GM18861 (cell line): ENCODE measurements at regions not wholly inside any gene's neighbourhood (a gene's known extent, or its start where the extent isn't known, plus 50 kb on each side); places are given as distances from the start of the nearest gene placed in this dataset.

Source experiments
- ATAC-seq: cut with Tn5 transposase; IDR thresholded peaks from one replicate; pipeline ENCODE4 v1.9.1; 2021; ENCODE audit not compliant: unreplicated experiment

DNA sequence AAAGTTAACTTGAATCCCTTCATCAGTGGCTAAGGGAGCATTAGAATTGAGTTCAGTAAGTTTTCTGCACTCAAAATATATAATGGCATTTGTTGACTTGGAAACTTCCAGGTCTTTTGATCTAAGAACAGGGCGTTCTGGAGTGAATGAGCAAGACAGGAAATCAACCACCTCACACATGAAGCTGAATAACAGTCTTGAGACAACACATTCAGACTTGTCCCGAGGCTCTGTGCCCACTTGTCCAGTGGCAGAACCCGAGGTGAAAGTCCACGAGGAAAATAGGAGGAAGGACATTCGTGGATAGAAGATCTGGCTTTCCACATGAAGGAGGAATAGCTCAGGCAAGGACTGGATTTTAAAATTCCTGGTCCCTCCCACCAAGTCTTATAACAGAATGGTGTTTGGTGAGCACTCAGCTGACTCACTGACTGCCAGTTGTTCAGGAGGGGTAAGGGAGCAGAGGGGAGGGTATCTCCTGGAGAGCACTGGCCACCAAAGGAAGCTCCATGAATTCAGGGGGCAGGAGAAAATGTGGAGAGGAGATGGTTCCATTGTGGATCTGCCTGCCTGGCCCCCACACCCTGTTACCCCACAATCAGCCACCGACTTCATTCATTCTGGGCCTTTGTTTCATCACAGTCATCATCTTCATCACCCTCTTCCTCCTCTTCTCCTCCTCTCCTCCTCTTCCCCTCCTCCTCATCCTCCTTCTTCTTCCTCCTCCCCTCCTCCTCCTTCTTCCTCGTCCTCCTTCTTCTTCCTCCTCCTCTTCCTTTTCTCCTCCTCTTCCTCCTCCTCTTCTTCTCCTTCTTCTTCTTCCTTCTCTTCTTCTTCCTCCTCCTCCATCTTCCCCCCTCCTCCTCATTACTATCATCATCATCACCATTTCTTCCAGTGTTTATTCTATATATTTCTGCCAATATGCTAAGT is 620.1 kb downstream of the MED13L start:
- ATAC-seq = no peak

DNA sequence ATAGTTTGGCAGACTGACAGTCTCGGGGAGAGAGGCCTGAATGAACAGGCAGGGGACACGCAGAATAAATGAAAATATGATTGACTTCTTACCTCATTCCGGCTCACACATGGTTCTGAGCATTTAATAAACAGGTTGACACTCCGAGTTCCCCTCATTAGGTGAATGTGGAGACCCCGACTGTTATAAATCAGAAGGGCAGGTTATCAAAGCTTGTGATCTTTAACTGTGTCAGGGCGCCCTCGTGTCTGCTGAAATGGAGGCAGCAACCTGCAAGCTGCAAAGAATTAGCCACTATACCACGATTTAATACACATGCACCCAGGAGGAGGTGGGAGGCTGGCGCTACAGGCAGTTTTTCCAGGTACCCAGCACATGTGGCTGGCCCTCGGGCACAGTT is 627.5 kb downstream of the MED13L start:
- no peak for ATAC-seq

DNA sequence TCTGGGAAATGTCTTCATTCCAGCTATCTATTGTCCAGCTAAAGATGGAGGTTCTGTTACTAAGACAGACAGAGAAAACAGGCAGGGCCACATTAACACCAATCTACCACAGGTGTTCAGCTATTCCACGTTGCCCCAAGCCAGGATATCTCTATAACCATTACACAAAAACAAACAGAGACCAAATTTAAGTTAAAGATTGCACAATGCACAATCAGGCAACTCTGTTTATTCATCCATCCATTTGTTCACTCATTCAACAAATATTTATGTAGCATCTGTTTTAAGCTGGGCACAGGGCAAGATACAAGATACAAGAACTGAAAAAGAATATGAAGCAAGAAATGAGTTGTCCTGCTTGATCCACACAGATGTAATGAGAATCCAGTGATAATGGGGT is 629.0 kb downstream of the MED13L start:
- no peak for ATAC-seq

- no peak for ATAC-seq
These were observed 631.3 kb downstream of the MED13L start for GRCh38 chr12:115646210-115646609.

GRCh38 chr12:115640929-115641328 is 636.6 kb downstream of the MED13L start:
- no peak for ATAC-seq

- ATAC-seq = no peak
These were observed 637.9 kb downstream of the MED13L start for GRCh38 chr12:115639648-115640012.

DNA sequence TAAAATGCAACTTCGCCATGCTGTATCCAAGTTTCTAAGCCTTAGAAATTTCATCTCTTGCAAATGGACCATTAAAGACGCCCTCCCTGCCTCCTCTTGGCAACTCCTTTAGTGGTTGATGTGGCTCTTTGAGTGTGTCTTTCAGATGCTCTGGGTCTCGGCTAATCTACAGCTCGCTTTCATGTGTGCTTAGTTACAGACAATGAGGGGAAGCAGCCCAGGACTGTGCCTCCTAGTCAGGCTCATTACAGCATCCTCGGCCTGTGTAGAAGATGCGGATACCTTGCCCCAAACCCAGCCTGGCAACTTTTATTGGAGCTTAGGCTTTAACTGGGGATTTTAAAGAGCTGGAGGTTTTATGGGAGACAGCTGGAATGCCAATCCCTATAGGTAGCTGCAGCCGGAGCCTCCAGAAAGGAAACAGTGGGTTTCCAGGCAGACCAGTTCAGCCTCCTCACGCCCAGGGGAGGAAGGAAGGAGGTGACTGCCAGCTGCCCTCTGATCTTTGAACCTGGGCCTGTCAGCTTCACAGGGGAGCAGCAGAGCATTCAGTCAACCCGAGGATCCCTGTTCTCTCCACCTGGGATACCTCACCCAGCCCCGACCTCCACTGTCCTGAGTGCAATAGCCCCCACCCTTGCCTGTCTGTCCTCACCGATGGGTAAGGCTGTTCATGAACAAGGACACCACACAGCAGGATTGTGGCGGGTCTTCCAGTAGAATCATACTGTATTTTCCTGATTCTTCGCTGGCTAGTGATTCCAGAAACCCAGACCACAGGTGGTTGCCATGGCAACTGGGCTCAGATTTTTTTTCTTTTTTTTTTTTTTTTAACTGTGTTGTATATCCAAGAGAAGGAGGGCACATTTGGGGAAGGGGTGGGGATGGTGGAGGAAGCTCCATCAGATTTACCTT is 638.5 kb downstream of the MED13L start:
- no peak for ATAC-seq

GRCh38 chr12:115636546-115636945 is 640.9 kb downstream of the MED13L start:
- no peak for ATAC-seq

GRCh38 chr12:115632308-115632707 is 645.2 kb downstream of the MED13L start:
- no peak for ATAC-seq

DNA sequence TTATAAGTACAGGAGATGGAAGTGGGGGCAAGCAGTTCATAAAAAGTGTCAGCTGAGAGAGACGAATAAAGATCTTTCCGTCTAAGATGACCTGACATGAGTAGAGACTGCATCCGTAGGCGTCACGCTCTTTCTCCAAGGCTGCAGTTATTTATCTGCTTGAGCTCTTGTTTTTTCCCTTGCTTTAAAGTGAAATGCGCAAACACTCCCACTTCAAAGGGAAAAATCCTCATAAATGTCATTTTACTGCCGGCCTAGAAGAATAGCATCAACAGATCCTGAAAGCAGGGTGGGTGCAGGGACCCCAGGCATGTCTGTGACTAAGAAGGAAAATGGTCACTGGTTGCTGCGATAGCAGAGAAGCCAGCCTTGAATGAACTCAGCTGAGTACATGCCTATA is 647.4 kb downstream of the MED13L start:
- ATAC-seq = no peak

DNA sequence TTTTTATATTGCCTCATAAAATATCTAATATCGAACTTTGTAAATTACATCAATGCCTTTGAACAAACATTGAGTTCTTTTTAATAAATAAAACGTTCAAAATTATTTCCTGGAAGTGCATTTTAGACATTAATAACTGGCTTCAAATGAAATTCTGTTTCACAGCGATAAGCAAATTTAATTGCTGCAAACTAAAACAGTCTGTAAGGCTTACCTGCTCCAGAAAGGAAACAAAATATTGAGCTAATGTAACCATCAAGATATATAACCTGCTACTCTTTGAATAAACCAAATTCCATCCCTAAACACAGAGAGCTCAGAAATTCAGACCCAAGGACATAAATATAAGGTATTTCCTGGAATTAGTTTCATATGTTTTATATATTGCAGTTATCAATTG is 651.3 kb downstream of the MED13L start:
- ATAC-seq = no peak

DNA sequence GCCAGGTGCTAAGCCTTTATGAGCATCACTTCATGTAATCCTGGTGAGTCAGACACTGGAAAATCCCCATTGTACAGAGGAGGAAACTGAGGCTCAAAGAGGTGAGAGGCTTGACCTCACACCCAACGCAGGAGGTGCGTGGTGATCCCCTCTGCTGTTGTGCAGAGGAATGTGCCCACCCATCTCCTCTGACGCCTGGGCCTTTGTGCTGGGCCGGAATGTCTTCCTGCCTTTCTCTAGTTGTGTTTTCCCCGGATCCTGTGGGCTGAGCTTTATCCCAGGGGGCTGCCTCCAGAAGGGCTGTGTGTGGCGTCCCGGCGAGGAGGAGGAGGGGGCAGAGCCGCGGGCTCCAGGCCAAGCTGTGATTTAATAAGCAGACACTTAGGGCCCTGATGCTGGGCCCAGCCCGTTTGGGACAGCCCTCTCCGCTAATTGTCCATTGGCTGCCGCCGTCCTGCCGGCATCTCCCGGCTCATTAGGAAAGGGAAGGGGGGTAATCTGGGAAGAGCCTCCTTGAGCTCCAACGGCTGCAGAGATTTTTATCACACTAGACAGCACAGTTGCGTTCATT is 653.6 kb downstream of the MED13L start:
- ATAC-seq = no peak

DNA sequence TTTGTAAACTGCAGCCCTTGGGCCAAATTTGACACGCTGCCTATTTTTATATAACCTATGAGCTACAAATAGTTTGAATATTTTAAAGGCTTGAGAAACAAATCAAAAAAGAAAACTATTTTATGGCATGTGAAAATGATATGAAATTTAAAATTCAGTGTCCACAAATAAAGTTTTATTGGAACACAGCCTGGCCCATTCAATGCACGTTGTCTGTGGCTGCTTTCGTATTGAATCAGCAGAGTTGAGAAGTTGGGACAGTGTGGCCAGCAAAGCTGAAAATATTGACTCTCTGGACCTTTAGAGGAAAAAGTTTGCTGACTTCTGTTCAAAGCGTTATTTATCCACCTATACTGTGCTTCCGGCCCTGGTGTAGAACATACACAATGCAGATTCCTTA is 654.2 kb downstream of the MED13L start:
- no peak for ATAC-seq

- no peak for ATAC-seq
These were observed 656.7 kb downstream of the MED13L start for GRCh38 chr12:115620816-115621215.

DNA sequence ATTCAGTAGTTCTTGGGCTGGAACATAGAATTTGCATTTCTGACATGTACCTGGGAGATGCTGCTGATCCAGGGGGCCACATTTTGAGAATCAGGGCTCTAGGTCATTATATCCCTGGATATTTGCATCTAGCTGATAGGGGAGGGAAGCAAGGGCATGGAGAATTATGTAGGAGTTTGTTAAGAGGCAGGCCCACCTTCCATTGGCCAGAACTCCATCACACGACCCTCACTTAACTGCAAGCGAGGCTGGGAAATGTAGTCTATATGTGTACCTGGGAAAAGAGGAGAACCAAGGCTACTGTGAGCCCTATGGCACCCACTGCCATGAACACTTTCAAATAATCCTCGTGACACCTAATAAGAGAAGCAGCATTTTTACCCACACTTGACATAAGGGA is 657.6 kb downstream of the MED13L start:
- ATAC-seq = no peak

DNA sequence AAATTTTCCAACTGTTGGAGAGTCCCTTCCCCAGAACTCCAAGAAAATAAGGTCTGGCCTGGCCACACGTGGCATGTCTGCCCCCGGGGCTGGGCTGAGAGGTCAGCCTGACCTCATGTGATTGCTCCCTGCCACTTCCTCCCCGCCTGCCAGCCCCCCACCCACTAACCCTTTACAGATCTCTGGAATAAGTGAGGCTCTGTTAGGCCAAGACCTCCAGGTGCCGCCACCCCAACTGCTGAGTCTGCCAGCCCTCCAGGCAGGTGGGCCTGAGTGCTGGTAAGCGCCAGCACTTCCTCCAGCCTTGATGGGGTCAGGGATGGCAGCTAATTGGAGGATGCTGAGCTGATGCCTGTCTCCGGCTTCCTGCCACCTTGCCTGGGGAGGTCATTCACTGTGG is 658.4 kb downstream of the MED13L start:
- no peak for ATAC-seq

GRCh38 chr12:115618105-115618504 is 659.4 kb downstream of the MED13L start:
- no peak for ATAC-seq

GRCh38 chr12:115617391-115617790 is 660.1 kb downstream of the MED13L start:
- ATAC-seq = no peak

DNA sequence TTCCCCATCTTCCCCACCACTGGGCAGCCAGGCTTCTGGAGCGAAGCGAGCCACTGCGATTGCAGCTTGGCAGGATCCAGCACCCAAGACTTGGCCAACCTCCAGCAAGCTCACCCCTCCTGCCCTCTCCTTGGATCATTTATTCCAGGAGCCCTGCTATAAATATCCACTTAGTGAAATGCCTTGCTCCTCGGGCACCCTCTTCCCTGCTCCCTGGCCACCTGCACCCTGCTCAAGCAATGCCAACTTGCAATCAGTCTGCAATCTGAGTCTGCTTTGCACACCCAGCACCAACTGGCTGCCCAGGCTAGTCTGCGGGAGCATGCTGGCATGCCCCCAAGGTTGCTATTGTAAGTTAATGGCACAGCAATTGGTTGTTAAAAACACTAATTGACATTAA is 666.0 kb downstream of the MED13L start:
- no peak for ATAC-seq

DNA sequence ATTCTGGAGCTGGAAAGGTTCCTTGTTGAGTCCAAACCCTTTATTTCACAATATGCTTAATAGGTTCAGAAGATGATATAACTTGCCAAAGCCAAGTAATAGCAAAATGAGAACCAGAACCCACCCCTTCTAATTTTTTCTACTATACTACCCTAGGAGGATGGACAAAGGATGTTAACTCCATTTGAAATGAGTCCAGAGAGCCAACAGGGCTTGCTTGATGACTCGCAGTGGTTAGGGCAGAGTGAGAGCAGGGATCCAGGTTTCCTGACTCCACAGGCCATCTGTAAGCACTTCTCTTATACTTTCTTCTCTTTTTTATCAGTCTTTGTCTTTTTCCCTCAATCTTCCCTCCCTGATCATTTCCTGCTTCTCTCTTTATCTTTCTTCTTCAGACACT is 668.1 kb downstream of the MED13L start:
- no peak for ATAC-seq

- no peak for ATAC-seq
These were observed 671.5 kb downstream of the MED13L start for GRCh38 chr12:115606040-115606439.
